GM19467 (cell line): ENCODE measurements at regions not wholly inside any gene's neighbourhood (a gene's known extent, or its start where the extent isn't known, plus 50 kb on each side); places are given as distances from the start of the nearest gene placed in this dataset.
"Not testable (repeated sequence)": the region's sequence is repeated elsewhere in the genome, so short reads cannot be mapped to it uniquely, and the experiment has no call there.

Experiments
- ATAC-seq: cut with Tn5 transposase; IDR thresholded peaks from one replicate; pipeline ENCODE4 v1.9.1; 2021; ENCODE audit warnings: mild to moderate bottlenecking, moderate library complexity; ENCODE audit not compliant: unreplicated experiment

DNA sequence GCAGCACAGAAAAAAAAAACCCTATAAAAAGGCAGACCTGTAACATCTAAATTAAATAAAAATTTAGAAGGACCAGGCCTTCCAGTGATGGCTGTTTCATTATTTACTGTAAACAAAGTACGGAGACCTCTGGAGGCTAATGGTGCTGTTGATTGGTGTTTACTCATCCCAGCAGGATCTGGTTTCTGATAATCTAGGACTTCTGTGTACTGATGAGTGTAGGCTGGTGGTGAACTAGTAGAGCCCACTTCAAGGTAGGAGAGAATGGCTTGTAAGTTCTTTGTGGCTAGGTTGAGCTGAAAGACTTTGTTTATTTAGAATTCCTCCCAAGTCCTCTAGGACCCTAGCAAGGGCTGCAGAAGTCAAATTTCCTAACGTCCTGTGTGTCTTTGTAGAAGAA lies 398.1 kb upstream of the PITX2 start:
- ATAC-seq, result no peak

DNA sequence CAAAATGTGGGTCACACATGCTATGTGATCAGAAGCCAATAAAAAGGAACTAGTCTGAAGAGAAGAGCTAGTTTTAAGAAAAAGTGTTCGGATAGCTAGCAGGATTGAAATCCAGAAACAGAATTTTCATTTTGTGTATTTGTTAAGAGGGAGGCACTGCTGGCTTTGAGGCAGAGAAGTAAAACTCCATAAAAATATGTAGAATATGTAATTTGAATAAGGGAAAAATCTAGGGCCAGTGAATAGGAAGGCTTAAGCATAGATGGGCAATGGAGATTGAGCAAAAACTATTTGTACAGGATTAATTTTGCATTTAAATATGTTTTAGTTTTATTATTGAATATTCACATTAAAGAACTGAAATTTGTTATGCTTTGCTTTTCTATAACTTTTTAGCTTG lies 399.9 kb upstream of the PITX2 start:
- ATAC-seq, result no peak

DNA sequence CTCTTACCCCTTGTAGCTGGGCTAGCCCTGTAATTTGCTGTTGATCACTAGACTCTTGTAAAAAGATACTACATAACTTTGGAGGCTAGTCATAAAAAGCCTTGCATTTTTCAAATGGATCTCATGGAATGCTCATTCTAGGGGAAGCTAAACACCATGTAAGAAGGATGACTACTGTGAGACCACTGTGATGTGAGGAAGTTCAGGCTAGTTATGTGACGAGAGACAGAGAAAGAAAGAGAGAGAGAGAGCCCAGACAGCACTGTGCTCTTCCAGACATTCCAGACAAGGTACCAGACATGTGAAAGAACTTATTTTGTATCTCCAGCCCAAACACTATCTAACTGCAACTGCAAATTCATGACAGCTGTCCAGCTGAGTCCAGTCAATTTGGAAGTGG lies 404.6 kb upstream of the PITX2 start:
- ATAC-seq, result no peak

GRCh38 chr4:111028795-111029194 lies 405.9 kb upstream of the PITX2 start:
- no peak for ATAC-seq

- ATAC-seq, result no peak
Observed at GRCh38 chr4:111031001-111031579, 408.2 kb upstream of the PITX2 start.

DNA sequence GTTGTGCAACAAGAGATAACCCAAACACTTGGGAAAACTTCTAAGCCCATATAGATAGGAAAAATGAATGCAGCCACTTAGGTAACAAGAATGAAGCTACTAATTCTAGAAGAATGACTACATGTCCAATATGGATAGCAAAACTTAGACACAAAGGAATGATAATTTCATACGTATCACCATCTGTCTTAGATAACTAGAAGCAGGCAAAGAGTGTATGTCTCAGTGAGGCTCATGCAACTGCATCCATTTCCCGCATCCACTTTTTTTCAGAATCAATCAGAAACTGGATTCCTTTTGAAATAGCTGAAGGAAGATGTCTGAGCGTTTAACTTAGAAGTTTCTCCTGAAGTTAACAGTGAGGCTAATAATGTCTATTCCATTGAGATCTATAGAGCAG lies 408.7 kb upstream of the PITX2 start:
- no peak for ATAC-seq

DNA sequence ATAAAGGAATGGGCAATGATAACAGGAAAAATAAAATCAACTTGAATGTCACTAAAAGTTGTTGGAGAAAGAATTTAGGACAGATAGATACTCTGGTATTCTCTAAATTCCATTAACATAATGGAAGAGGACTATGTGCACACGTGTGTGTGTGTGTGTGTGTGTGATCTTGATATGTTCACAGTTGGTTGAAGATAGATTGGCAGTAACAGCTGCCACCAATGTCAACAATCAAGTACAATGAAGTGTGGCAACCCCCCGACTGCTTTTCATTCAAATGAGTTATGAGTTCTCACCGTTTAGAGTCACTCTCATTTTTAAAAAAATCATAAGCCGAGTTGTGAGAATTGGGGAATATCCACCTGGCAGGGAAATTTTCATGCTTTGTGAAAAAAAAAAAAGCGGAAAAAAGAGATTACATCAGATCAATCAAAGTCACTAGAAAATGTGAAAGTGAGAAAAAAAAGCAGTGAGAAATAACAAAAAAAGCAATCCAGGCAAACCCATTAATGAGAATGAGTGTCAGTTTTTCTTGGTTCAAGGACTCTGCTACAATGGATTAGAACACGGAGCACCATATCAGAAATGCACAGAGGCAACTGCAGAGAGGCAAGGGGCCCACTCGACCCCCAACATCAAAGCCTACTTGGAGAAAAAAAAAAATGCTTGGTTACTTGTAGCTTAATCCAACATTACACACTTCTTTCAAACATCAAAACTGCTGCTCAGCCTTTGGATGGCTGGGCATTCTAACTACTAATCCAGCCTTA lies 414.9 kb upstream of the PITX2 start:
- no peak for ATAC-seq

GRCh38 chr4:111040904-111041303 lies 418.0 kb upstream of the PITX2 start:
- no peak for ATAC-seq

- no peak for ATAC-seq
Observed at GRCh38 chr4:111043286-111043685, 420.4 kb upstream of the PITX2 start.

DNA sequence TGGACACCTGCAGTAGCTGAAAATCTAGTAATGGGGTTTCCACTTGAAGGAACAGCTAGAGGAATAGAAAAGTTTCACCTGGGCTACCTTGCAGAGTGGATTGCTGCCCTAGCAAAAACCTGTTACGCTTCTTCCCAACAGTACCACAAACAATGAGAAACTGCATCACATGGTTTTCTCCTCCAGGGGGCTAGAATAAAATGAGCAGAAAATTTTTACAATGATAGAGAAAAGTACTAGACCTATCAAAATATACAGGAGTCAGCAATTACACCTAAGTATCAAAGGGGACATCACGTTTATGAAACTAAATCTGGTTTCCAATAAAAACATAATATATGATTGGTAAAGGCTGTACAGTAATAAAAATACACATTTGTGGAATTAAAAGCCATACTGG lies 423.1 kb upstream of the PITX2 start:
- no peak for ATAC-seq

- ATAC-seq, result no peak
Observed at GRCh38 chr4:111046811-111047210, 423.9 kb upstream of the PITX2 start.

DNA sequence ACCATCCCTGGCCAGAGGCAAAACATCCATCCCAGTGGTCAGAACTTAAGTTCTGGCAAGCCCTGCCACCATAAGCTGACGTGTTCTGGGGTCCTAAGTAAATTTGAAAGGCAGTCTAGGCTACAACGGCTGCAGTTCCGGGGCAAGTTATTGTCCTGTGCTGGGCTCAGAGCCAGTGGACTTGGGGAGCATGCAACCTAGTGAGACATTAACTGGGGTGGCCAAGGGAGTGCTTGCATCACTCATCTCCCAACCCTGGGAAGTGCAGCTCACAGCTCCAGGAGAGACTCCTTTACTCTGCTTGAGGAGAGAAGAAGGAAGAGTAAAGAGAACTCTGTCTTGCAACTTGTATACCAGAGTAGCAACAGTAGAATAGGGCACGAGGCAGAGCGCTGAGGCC lies 425.4 kb upstream of the PITX2 start:
- ATAC-seq, result no peak

DNA sequence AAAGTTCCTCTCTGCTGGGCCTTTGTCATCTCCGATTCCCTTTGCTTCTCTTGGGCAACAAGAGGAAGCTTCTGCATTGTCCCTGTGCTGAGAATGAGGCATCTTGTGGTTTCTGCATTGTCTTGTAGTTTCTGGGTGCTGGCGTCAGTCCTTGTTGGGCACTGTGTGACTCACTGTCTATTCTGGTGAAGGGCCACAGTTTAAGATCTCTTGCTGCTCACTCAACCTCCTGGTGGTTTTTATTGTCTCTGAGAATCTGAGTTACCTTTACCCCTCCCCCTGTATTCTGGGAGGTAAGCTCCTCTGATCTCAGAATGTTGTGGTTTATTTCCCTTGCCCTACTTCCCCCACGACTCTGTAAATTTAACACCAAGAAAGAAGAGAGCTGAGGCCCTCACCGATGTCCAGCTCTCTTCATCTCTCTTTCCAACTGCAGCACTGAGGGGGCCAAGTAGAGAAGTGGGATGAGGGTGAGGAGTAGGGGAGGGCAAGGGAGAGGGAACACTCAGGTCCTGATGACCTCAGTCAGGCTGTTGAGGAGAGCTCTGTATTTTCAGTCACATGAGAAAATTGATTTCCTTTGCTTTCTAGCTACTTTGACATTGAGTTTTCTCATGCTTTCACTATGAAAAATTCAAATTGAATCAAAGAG lies 441.6 kb upstream of the PITX2 start:
- ATAC-seq, result no peak

DNA sequence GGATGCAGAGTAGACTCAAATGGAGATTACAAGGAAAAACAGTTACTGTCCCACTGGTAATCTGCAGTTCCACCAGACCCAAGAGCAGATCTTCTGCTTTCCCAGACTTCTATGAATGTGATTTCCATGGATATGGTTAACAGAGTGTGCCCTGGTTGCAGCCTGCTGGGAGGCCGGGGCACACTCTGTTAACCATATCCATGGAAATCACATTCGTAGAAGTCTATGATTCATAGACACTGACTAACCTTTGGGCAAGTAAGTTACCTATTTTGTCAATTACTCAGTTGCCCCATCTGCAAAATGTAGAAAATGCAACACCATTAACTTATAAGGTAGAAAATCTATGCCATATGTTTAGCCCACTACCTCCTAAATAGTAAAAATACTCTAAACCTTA lies 443.1 kb upstream of the PITX2 start:
- no peak for ATAC-seq

GRCh38 chr4:111066447-111066846 lies 443.6 kb upstream of the PITX2 start:
- ATAC-seq, result no peak

DNA sequence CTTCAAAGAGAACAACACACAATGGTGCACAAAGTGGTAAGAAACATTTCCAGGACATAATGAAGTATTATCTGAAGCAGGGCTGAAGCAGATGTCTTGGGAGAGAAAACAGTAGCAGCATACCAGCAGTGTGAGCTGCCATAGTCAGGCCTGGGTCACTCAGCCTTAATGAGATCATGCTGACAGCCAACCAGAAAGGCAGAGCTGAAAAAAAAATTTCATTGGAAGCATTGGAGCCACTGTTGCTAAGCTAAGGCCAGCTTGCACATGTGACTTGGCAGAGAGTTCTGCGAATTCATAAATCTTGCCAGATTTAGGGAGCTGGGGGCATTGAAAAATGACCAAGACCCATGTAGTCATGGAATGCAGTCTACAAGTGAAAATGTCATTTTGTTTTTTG lies 444.0 kb upstream of the PITX2 start:
- ATAC-seq, result no peak

- ATAC-seq, result no peak
Observed at GRCh38 chr4:111068883-111069282, 446.0 kb upstream of the PITX2 start.

- no peak for ATAC-seq
Observed at GRCh38 chr4:111070390-111070789, 447.5 kb upstream of the PITX2 start.

DNA sequence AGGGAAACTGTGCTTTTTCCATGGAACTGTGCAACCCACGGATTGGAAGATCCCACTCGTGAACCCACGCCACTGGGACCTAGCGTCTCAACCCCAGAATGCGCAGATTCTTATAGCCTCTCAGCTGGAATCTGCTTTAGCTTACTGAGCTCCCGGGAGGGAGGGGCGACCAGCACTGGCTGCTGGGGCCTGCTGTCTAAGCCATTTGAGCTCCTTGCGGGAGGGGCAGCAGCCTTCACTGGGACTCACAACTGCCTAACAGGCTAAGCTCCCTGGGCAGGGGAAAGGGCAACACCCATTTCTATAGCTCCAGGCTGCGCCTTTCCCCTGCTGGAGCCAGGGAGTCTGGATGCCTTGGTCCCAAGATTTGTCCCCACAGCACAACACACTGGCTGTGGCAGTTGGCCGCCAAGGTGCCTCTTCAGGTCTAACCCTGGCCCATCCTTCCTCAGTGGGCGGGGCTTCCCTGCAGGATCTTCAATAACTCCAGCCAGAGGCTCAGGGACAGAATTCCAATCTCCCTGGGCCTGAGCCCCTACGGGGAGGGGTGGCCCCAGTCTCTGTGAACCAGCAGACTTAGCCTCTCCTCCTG lies 451.7 kb upstream of the PITX2 start:
- no peak for ATAC-seq

GRCh38 chr4:111076299-111076698 lies 453.4 kb upstream of the PITX2 start:
- ATAC-seq, result not testable (repeated sequence)

- ATAC-seq, result no peak
Observed at GRCh38 chr4:111108153-111108552, 485.3 kb upstream of the PITX2 start.

GRCh38 chr4:111113591-111113990 lies 490.7 kb upstream of the PITX2 start:
- no peak for ATAC-seq
